NCI-H1417 treated with DMSO at 0.1 percent for 48 hours (cell line): ENCODE measurements at regions not wholly inside any gene's neighbourhood (a gene's known extent, or its start where the extent isn't known, plus 50 kb on each side); places are given as distances from the start of the nearest gene placed in this dataset.

Source experiments
- DNase-seq: peaks from one replicate; lab custom pipeline; 2025; lab: John Stamatoyannopoulos, UW

DNA sequence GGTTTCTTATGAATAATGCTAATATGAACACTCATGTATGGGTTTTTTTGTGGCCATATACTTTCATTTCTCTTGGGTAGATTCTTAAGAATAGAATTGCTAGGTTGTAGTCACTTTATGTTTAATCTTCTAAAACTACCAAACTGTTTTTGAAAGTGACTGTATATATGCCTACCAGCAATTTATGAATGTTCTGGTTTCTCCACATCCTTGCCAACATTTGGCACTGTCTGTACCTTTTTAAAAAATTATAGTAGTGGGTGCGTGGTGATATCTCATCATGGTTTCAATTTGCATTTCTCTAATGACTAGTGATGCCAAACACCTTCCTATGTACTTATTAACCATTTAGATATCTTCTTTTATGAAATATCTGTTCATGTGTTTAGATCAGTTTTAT lies 110.6 kb upstream of the RIOK3 start:
- DNase-seq = no peak

- DNase-seq = no peak
These were observed 102.9 kb upstream of the RIOK3 start for GRCh38 chr18:23350188-23350587.

GRCh38 chr18:23351521-23351920 lies 101.6 kb upstream of the RIOK3 start:
- DNase-seq = no peak

GRCh38 chr18:23352042-23352441 lies 101.0 kb upstream of the RIOK3 start:
- DNase-seq = no peak

GRCh38 chr18:23353459-23353858 lies 99.6 kb upstream of the RIOK3 start:
- no peak for DNase-seq

DNA sequence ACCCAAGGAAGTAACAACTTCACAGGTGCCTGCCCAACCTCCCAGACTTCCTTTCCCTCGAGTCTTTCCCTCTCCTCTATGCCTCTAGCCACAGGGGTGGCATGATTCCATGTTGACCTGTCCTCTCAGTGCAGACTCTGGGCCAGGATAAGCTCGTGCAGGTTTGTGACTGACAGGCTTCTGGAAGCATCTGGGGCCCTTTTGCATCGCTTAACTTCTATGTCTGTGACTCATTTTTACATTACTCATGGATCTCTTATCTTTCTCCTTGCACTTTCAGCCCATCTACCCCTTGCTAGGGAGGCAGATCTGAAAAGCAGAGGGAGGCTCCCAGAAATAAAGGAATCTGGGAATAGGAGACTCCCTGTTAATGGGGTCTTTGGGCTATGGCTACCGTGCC lies 98.5 kb upstream of the RIOK3 start:
- no peak for DNase-seq

DNA sequence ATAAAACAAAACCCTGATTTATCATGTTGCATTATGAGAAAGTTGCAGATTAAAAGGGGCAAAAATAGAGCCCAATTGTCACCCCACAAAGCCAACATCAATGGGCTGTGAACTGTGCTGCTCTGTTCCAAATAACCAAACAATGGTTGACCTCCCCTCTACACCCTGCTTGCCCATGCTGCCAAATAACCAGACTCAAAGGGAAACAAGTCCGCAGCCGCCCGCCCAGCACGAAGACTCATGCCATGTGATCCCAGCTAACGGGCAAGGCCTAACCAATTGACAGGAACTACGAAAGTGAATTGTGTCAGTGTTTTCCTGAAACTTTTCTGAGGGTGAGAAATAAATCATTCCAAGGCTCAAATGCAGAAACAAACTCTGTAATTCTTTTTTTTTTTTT lies 97.9 kb upstream of the RIOK3 start:
- no peak for DNase-seq

GRCh38 chr18:23356424-23356823 lies 96.7 kb upstream of the RIOK3 start:
- DNase-seq = no peak

DNA sequence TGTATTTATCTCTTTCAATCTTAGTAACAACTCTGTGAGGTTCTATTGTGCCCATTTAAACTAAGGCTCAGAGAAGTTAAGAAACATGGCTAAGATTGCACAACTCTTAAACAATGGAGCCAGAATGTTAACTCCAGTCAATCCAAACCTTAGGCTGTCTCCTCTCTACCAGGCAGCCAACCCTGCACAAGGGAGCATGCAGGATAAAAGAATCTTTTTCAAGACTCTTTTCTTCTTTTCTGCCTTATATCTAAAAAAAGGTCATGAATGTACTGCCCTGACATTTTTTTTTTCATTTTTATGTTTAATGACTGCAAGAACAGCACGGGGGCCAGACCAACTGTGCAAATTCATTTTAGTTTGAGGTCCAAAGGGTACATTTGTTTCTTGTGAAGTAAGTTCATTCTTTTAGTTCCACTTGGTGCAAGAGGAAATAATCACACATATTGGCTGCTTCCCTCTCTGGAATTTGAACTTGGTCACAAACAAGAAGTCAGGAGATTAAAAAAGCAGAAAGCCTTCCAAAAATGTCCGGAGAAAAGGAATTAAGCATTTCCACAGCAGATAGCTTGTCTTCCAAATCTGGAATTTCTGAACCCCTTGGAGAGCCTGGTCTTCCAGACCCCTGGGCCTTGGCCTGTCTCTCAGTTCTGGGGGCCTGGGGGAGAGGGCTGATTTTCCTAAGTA lies 96.0 kb upstream of the RIOK3 start:
- no peak for DNase-seq

GRCh38 chr18:23357996-23358594 lies 95.0 kb upstream of the RIOK3 start:
- DNase-seq = no peak

GRCh38 chr18:23359421-23359820 lies 93.7 kb upstream of the RIOK3 start:
- DNase-seq = no peak

- DNase-seq = no peak
These were observed 89.1 kb upstream of the RIOK3 start for GRCh38 chr18:23363865-23364570.

GRCh38 chr18:23365602-23366001 lies 87.5 kb upstream of the RIOK3 start:
- no peak for DNase-seq

DNA sequence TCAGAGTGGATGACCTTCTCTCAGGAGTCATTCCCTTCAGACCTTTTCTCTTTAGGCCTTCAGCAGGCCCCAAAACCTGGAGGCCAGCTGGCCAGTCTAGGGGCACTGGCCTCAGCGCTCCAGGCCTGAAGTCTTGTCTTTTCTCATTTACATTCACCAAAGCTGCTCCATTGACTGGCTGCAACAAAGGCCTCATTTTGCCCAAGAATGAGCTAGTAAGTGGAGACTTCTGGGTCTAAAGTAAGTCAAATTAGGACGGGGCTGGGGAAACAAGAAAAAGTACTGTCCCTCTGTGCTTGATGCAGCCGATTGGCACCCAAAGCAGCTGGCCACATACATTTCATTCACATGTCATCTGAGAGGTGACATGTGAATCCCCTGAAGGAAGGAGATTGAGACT lies 83.8 kb upstream of the RIOK3 start:
- no peak for DNase-seq

DNA sequence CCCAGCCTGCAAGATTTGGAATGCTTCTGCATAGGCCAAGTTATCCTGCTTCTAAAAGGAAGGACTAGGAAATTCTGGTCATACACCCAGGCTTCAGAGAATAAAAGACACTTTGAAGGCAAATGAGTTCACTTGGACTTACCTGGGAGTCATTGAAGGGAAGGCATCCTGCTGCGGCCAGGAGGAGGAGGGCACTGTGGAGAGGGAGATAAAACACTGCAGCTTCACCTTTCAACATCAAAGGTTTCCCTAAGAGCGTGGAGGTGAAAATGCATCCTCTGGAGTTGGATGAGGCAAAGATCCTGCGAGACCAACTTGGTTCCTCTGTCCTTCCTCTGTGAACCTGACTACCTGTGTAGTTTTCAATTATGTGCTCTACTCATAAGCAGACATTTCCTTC lies 79.5 kb upstream of the RIOK3 start:
- no peak for DNase-seq

- DNase-seq = no peak
These were observed 75.3 kb upstream of the RIOK3 start for GRCh38 chr18:23377669-23378301.

DNA sequence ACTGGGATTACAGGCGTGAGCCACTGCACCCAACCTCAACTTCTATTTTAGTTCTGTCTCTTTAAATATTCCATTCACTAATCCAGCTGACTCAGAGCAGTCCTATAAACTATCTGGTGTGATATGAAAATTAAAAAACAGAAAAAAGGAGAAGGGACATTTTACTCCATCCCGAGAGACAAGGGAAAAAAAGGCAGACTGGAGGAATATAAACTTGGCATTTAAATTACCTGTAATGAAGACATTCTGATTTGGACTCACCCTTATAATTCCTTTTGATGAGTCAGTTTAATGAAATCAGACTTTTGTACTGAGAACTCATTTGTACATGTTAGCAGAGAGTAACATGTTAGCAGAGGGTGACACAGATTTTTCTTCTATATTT lies 74.8 kb upstream of the RIOK3 start:
- no peak for DNase-seq

DNA sequence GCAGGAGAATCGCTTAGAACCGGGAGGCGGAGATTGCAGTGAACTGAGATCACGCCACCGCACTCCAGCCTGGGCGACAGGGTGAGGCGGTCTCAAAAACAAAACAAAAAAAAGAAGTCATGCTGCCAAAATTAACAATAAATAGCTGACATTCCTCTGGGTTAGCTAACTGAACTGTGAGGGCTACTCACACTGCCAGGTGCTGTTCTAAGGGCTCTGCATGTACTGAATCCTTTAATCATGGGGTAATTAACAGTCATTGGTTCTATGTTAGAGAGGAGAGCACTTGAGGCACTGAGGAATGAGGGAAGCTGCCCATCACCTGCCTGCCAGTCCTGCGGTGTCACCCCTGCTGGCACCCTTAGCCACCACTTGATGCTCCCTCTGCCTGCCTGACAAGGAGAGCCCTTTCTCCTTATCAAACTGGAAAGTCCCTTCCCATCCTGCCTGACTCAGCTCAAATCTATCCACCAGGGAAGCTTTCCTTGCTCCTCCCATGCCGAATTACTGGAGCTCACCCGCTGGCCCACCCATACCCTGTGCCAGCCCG lies 73.0 kb upstream of the RIOK3 start:
- no peak for DNase-seq

DNA sequence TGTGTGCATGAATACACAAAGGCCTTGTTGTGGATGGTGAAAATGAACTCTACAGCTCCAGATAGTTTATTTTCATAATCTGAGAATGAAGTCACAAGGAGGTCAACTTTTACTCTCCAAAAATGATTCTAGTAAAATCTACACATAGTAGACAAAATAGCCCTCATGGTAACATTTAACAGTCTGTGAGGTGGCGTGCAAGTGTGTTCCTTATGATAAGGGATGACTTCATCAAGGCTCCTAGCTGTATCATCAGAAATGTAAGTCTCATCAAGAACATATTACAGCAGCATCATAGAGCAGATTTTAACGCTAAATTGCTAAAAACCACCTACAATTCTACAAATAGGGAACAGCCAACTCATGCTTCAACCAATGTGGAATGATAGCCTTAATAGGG lies 72.3 kb upstream of the RIOK3 start:
- no peak for DNase-seq

GRCh38 chr18:23383494-23383893 lies 69.6 kb upstream of the RIOK3 start:
- no peak for DNase-seq

- no peak for DNase-seq
These were observed 68.0 kb upstream of the RIOK3 start for GRCh38 chr18:23384778-23385736.

- DNase-seq = no peak
These were observed 66.8 kb upstream of the RIOK3 start for GRCh38 chr18:23386317-23386716.
